Keratinocyte (primary cell): ENCODE measurements at regions not wholly inside any gene's neighbourhood (a gene's known extent, or its start where the extent isn't known, plus 50 kb on each side); places are given as distances from the start of the nearest gene placed in this dataset.
"Not testable (repeated sequence)": the region's sequence is repeated elsewhere in the genome, so short reads cannot be mapped to it uniquely, and the experiment has no call there.

Experiments
- DNase-seq: peaks from one replicate; pipeline ENCODE4 v3.0.0-alpha.2; 2011; ENCODE audit warnings: low read depth, missing footprints, low spot score
- FAIRE-seq: peaks from 2 replicates; lab custom pipeline; 2011; peaks lifted over from hg19 to GRCh38; lab: Jason Lieb, UNC
- H2AFZ ChIP-seq: 2 replicates; pipeline ENCODE4 v1.6.0; 2012; ENCODE audit warnings: low read length, control low read depth, inconsistent platforms; ENCODE audit not compliant: control insufficient read depth
- H3K27ac ChIP-seq: 2 replicates; pipeline ENCODE4 v1.5.1; 2011; ENCODE audit warnings: low read length; ENCODE audit not compliant: control insufficient read depth, insufficient read depth
- H3K27me3 ChIP-seq: 3 replicates; pipeline ENCODE4 v1.6.0; 2011; ENCODE audit warnings: low read length; ENCODE audit not compliant: control insufficient read depth, insufficient read depth; ENCODE audit errors: extremely low read depth
- H3K36me3 ChIP-seq, 2 experiments: 2 replicates in 1 of 2; 3 replicates in 1 of 2; pipeline ENCODE4 v1.5.1; 2011; ENCODE audit warnings: low read length in 2 of 2, mild to moderate bottlenecking in 1 of 2; ENCODE audit not compliant: control insufficient read depth in 2 of 2, insufficient read depth in 2 of 2; ENCODE audit errors: extremely low read depth in 1 of 2
- H3K4me1 ChIP-seq: 3 replicates; pipeline ENCODE4 v1.5.1; 2011; ENCODE audit warnings: low read length; ENCODE audit not compliant: control insufficient read depth, insufficient read depth; ENCODE audit errors: extremely low read depth
- H3K4me2 ChIP-seq: 3 replicates; pipeline ENCODE4 v1.6.0; 2011; ENCODE audit warnings: low read depth, low read length; ENCODE audit not compliant: control insufficient read depth, insufficient read depth; ENCODE audit errors: extremely low read depth
- H3K4me3 ChIP-seq, 3 experiments: fragments of 200-600 bp in 1 of 3; sonication (generic) in 1 of 3; 2 replicates in 2 of 3; 3 replicates in 1 of 3; pipeline ENCODE4 v1.5.1; 2011 to 2016; ENCODE audit warnings: low read length in 3 of 3, mild to moderate bottlenecking in 3 of 3, control low read depth in 2 of 3, inconsistent platforms in 1 of 3, low read depth in 1 of 3, mixed read lengths in 1 of 3, mixed run types in 1 of 3, moderate library complexity in 1 of 3; ENCODE audit not compliant: control insufficient read depth in 2 of 3, insufficient read depth in 2 of 3; ENCODE audit errors: extremely low read depth in 1 of 3
- H3K79me2 ChIP-seq: 2 replicates; pipeline ENCODE4 v1.6.0; 2012; ENCODE audit warnings: low read length; ENCODE audit not compliant: control insufficient read depth, insufficient read depth
- H3K9ac ChIP-seq: 3 replicates; pipeline ENCODE4 v1.6.0; 2011; ENCODE audit warnings: low read length; ENCODE audit not compliant: control insufficient read depth, insufficient read depth; ENCODE audit errors: extremely low read depth
- H3K9me1 ChIP-seq: 3 replicates; pipeline ENCODE4 v1.6.0; 2011; ENCODE audit warnings: low read length; ENCODE audit not compliant: control insufficient read depth, insufficient read depth; ENCODE audit errors: extremely low read depth
- H3K9me3 ChIP-seq: 2 replicates; pipeline ENCODE4 v1.5.1; 2012; ENCODE audit warnings: low read depth, low read length; ENCODE audit not compliant: control insufficient read depth
- H4K20me1 ChIP-seq: 3 replicates; pipeline ENCODE4 v1.6.0; 2011; ENCODE audit warnings: low read length; ENCODE audit not compliant: control insufficient read depth, insufficient read depth; ENCODE audit errors: extremely low read depth
- EZH2 ChIP-seq: IDR thresholded peaks from one replicate; pipeline ENCODE4 v1.6.1; 2012; ENCODE audit warnings: inconsistent platforms, mild to moderate bottlenecking, low read length, moderate library complexity
- dilution Hi-C: fragments of 300-500 bp; cut with MboI; formaldehyde crosslinking; loops from one replicate; pipeline ENCODE4 v1.7.0; 2020; ENCODE audit warnings: low sequenced_read_pairs; ENCODE audit not compliant: extremely low pct_ligation_motif_present
- TF ChIP-seq, protein P1 (sequence below), 3 experiments: IDR thresholded peaks in 1 of 3; conservative IDR thresholded peaks in 1 of 3; optimal IDR thresholded peaks in 1 of 3; 2 replicates in 2 of 3; 3 replicates in 1 of 3; pipeline versions ENCODE3 to v1.5.1; 2011; ENCODE audit warnings: low read length in 3 of 3, mild to moderate bottlenecking in 3 of 3, moderate library complexity in 2 of 3, control low read depth in 1 of 3, inconsistent platforms in 1 of 3; ENCODE audit not compliant: insufficient read depth in 2 of 3; ENCODE audit errors: extremely low read depth in 1 of 3

DNA sequence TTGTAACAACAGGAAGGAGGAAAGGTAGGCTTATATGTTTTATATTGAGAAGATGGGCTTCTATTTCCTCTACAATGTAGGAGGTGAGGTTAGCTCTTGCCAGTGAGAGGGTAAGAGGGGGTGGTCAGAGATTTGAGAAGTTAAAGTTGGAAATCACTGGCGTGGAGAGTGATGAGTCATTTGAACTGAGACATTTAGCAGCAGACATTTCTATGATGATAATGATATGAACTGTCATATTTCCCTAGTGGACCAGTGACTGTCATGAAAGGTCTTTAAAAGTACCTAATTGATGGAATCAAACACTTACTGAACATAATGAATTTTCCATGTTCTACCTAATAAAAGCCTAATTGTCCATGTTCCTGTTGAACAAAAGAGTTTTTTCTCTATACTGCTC is 126.1 kb downstream of the FAM161A start:
- no peak overlapping the region for H3K4me2 ChIP-seq
- H3K36me3 ChIP-seq: no peaks in the 10 kb centered on the region
- FAIRE-seq (no peak), DNase-seq (no peak)
- TF ChIP-seq EZH2: no peak
- TF ChIP-seq, protein P1, sequence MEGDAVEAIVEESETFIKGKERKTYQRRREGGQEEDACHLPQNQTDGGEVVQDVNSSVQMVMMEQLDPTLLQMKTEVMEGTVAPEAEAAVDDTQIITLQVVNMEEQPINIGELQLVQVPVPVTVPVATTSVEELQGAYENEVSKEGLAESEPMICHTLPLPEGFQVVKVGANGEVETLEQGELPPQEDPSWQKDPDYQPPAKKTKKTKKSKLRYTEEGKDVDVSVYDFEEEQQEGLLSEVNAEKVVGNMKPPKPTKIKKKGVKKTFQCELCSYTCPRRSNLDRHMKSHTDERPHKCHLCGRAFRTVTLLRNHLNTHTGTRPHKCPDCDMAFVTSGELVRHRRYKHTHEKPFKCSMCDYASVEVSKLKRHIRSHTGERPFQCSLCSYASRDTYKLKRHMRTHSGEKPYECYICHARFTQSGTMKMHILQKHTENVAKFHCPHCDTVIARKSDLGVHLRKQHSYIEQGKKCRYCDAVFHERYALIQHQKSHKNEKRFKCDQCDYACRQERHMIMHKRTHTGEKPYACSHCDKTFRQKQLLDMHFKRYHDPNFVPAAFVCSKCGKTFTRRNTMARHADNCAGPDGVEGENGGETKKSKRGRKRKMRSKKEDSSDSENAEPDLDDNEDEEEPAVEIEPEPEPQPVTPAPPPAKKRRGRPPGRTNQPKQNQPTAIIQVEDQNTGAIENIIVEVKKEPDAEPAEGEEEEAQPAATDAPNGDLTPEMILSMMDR (optimal IDR thresholded peaks at IDR 0.05 in 1 of 3, IDR thresholded peaks at IDR 0.05 in 1 of 3, conservative IDR thresholded peaks at IDR 0.05 in 1 of 3; ENCODE audit: extremely low read depth in 1 of 3, insufficient read depth in 2 of 3, low read length in 3 of 3): no peak
- no peaks in the 10 kb centered on the region for H3K4me1 ChIP-seq
- H3K27me3 ChIP-seq: no peaks in the 10 kb centered on the region
- no peak overlapping the region for H2AFZ ChIP-seq
- H3K27ac ChIP-seq: no peak overlapping the region
- H3K9me3 ChIP-seq: no peaks in the 10 kb centered on the region
- dilution Hi-C loops: no loop called here
- no peak overlapping the region for H3K9ac ChIP-seq
- H3K4me3 ChIP-seq: no peak overlapping the region
- H3K9me1 ChIP-seq: no peaks in the 10 kb centered on the region
- H3K79me2 ChIP-seq: no peaks in the 10 kb centered on the region
- no peaks in the 10 kb centered on the region for H4K20me1 ChIP-seq

DNA sequence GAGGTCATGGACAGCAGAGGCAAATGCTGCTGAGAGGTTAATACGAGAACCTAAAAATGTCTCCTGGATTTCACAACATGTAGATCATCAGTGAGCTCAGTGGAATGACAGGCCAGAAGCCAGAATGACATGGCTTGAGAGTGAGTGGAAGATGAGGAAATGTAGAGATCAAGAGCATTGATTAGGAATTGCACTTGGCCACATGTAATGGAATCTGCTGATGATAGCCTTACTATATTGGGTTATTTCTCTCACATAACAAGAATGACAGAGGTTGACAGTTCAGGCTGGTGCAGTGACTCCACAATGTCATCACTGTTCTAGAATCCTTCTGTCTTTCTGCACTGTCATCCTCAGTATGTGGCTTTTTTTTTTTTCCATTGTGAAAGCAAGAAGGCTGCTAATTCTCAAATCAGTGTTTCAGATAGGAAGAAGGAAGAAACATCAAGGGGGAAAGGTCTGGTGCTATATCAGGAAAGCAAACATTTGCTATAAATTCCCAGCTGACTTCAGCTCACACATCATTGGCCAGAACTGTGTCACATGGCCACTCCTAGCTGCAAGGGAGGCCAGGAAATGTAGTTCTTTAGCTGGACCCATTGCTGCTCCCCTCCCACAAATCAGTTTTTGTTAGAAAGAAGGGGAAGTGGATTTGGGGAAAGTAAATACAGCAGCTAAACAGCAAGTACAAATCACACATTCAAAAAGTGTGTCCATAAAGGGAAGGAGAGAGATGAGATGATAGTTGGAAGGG is 127.2 kb downstream of the FAM161A start:
- Histone ChIP-seq H3K27me3 (no peaks in the 10 kb centered on the region), H3K27ac (no peak overlapping the region), H3K9me1 (no peaks in the 10 kb centered on the region), H2AFZ (no peak overlapping the region), H3K4me1 (no peaks in the 10 kb centered on the region), H3K4me3 (no peak overlapping the region), H3K4me2 (no peak overlapping the region), H3K9ac (no peak overlapping the region), H3K79me2 (no peaks in the 10 kb centered on the region), H3K9me3 (no peaks in the 10 kb centered on the region), H3K36me3 (no peaks in the 10 kb centered on the region), H4K20me1 (no peaks in the 10 kb centered on the region)
- no peak for DNase-seq
- dilution Hi-C loops: no loop called here
- no peak for TF ChIP-seq EZH2
- TF ChIP-seq, protein P1 (optimal IDR thresholded peaks at IDR 0.05 in 1 of 3, IDR thresholded peaks at IDR 0.05 in 1 of 3, conservative IDR thresholded peaks at IDR 0.05 in 1 of 3; ENCODE audit: extremely low read depth in 1 of 3, insufficient read depth in 2 of 3, low read length in 3 of 3): no peak
- FAIRE-seq: no peak

DNA sequence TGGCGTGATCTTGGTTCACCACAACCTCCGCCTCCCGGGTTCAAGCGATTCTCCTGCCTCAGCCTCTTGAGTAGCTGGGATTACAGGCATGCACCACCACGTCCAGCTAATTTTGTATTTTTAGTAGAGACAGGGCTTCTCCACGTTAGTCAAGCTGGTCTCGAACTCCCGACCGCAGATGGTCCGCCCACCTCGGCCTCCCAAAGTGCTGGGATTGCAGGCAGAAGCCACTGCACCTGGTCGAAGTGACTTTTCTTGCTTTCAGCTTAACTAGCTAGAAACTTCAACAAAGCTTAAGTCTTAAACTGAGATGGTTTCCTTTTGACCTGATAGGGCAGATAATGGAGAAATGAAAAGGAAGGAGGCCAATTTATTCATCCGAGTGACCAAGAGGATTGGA is 130.5 kb downstream of the FAM161A start:
- H3K36me3 ChIP-seq, H3K9ac ChIP-seq, H2AFZ ChIP-seq, H3K4me3 ChIP-seq, H3K9me3 ChIP-seq, dilution Hi-C loops, H3K27ac ChIP-seq, DNase-seq, H3K9me1 ChIP-seq, H3K4me2 ChIP-seq, H3K79me2 ChIP-seq, H4K20me1 ChIP-seq, H3K27me3 ChIP-seq, FAIRE-seq: not testable (repeated sequence)
- H3K4me1 ChIP-seq: peaks cover 11% of the 10 kb centered on the region
